Right lobe of liver (tissue), 4 donors: ENCODE measurements at regions not wholly inside any gene's neighbourhood (a gene's known extent, or its start where the extent isn't known, plus 50 kb on each side); places are given as distances from the start of the nearest gene placed in this dataset.

ENCODE experiments used
- POLR2A ChIP-seq: fragments of 450-650 bp; IDR thresholded peaks from one replicate; pipeline ENCODE4 v1.6.1; 2017; ENCODE audit warnings: antibody characterized with exemption, mild to moderate bottlenecking
- TF ChIP-seq, protein P1 (sequence below), 4 donors: fragments of 200-600 bp in 3 of 4; fragments of 450-650 bp in 1 of 4; IDR thresholded peaks; one replicate each; pipeline versions ENCODE4 v1.5.1 to v1.8.0; 2016 to 2022; ENCODE audit warnings: antibody characterized with exemption in 4 of 4, mild to moderate bottlenecking in 2 of 4
- donor health status: DM: no; HTN: no; CAD: no.
- donor health status: DM: no; HTN: no; CAD: no.
- donor health status: DM: no; HTN: yes; CAD: no.

DNA sequence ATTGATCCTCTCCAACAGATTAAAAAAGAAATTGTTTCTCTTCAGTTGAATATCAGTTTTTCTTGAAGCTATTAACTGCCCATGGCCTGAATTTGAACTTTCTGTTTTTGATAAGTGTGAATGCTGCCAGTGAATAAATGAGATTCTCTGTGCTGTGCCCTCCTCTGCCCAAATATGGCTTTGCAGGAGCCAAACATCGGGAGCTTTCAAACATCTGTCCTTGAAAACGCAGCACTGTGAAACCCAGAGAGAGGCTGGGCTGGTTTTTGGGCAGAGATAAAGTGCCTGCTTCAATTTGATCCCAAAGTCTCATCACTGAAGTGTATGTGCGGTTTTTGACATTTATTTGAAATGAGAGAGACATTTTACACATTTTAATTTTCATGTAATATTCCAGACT, 268.3 kb upstream of the SHH start:
- TF ChIP-seq, protein P1, sequence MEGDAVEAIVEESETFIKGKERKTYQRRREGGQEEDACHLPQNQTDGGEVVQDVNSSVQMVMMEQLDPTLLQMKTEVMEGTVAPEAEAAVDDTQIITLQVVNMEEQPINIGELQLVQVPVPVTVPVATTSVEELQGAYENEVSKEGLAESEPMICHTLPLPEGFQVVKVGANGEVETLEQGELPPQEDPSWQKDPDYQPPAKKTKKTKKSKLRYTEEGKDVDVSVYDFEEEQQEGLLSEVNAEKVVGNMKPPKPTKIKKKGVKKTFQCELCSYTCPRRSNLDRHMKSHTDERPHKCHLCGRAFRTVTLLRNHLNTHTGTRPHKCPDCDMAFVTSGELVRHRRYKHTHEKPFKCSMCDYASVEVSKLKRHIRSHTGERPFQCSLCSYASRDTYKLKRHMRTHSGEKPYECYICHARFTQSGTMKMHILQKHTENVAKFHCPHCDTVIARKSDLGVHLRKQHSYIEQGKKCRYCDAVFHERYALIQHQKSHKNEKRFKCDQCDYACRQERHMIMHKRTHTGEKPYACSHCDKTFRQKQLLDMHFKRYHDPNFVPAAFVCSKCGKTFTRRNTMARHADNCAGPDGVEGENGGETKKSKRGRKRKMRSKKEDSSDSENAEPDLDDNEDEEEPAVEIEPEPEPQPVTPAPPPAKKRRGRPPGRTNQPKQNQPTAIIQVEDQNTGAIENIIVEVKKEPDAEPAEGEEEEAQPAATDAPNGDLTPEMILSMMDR (IDR thresholded peaks at IDR 0.05) = peak in 1 of 4 donors; percentile 17
- no peak for TF ChIP-seq POLR2A
